ENCODE measurements at regions not wholly inside any gene's neighbourhood (a gene's known extent, or its start where the extent isn't known, plus 50 kb on each side); places are given as distances from the start of the nearest gene placed in this dataset.

DNA sequence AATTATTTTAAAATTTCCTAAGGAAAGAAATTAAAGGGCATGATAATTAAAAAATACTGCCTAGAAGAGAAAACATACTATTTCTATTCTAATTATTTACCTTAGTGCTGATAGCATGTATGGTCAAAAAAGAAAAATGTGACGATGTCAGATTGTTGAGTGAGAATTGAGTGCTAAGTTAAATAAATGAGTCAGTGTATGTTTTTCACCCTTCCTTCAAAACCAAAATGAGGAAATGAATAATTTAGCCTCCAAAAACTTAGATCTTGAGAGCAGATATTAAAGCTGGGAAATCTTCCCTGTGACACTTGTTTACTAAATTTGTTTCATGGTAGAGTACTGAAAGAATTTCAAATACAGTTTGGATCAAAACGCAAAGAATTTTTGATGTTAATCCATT, 58.6 kb upstream of the NYAP2 start:
- H3K27ac ChIP-seq: no peak overlapping the region
- no peak for TF ChIP-seq ZFX (IDR thresholded peaks at IDR 0.05; ENCODE audit: borderline replicate concordance)
- TF ChIP-seq, protein P1, sequence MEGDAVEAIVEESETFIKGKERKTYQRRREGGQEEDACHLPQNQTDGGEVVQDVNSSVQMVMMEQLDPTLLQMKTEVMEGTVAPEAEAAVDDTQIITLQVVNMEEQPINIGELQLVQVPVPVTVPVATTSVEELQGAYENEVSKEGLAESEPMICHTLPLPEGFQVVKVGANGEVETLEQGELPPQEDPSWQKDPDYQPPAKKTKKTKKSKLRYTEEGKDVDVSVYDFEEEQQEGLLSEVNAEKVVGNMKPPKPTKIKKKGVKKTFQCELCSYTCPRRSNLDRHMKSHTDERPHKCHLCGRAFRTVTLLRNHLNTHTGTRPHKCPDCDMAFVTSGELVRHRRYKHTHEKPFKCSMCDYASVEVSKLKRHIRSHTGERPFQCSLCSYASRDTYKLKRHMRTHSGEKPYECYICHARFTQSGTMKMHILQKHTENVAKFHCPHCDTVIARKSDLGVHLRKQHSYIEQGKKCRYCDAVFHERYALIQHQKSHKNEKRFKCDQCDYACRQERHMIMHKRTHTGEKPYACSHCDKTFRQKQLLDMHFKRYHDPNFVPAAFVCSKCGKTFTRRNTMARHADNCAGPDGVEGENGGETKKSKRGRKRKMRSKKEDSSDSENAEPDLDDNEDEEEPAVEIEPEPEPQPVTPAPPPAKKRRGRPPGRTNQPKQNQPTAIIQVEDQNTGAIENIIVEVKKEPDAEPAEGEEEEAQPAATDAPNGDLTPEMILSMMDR (IDR thresholded peaks at IDR 0.05): no peak

DNA sequence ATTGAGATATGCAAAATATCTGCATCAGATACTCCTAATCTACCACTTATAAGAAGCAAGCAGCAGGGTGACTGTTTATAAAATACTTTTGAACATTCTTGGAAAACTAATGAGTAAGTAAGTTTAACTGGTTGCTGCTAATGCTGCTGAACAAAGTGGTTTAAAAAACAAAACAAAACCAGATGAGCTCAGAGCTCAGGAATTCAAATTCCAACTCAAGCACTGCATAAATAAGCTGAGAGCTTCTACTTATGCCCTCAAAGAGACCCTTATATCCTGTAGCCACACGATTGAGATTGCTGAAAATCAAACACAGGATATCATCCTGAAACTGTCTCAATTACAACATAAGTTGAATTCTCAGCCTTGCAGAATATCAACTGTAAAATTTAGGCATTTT, 62.3 kb upstream of the NYAP2 start:
- TF ChIP-seq ZFX (IDR thresholded peaks at IDR 0.05; ENCODE audit: borderline replicate concordance): no peak
- TF ChIP-seq, protein P1 (IDR thresholded peaks at IDR 0.05): no peak
- no peak overlapping the region for H3K27ac ChIP-seq

DNA sequence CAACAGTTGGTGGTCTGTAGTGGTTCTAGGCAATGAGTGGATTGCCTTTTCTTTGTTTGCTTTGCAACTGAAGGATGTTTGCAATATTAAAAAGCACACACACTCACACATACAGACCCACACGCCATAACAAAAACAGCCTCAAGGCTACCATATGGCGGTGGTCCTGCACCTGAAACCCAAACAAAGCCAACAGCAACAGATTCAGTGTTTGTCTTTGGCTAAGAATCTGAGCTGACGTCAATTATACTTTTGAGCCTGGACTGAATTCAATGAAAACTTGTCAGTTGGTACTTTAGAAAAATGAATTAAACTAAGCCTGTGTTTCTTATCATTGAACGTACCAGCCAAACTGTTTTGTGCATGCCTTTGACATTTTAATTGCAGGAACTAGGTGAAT, 65.0 kb upstream of the NYAP2 start:
- no peak overlapping the region for H3K27ac ChIP-seq
- TF ChIP-seq, protein P1 (IDR thresholded peaks at IDR 0.05): no peak
- TF ChIP-seq ZFX (IDR thresholded peaks at IDR 0.05; ENCODE audit: borderline replicate concordance): no peak

DNA sequence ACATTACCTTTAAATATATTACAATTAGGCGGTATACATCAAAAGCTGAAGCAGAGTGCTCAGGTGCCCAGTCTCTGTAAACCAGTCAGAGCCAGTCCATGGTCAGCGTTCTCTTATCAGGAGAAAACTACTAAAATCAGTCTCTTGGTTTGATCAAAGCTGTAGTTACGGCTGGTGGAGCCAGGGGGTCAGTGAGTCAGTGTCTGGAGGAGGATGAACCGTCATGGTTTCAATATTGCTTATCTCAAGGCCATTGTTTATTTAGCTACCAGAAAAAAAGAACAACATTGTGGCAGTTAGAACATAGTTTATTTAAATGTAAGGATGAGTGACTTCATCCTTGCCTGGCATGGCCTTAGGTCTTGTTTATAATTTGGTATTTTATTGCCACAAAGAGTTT, 71.3 kb upstream of the NYAP2 start:
- no peak for TF ChIP-seq ZFX (IDR thresholded peaks at IDR 0.05; ENCODE audit: borderline replicate concordance)
- TF ChIP-seq, protein P1 (IDR thresholded peaks at IDR 0.05): no peak

DNA sequence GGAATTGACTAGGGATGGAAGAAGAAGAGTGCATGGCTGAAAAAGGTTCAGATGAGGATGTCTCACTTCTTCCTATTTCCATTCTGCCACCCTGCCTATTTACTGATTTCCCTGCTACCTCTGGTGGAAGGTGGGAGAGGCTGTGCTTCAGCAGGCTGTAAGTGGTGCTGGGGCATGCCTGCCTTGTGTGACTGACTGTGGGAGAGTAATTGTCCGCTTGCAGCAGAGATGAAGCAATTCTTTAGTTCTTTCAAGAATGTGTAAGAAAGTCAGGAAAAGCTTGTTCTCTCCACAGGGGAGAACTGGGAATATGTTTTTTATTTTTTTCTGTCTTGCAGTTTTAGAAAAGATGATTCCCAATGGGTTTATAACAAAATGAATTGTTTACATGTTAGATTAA, 72.5 kb upstream of the NYAP2 start:
- no peak overlapping the region for H3K27ac ChIP-seq
- TF ChIP-seq, protein P1 (IDR thresholded peaks at IDR 0.05): no peak
- no peak for TF ChIP-seq ZFX (IDR thresholded peaks at IDR 0.05; ENCODE audit: borderline replicate concordance)

More for the DNA sequence above, 71.3 kb upstream of the NYAP2 start:
- no peak overlapping the region for H3K27ac ChIP-seq

DNA sequence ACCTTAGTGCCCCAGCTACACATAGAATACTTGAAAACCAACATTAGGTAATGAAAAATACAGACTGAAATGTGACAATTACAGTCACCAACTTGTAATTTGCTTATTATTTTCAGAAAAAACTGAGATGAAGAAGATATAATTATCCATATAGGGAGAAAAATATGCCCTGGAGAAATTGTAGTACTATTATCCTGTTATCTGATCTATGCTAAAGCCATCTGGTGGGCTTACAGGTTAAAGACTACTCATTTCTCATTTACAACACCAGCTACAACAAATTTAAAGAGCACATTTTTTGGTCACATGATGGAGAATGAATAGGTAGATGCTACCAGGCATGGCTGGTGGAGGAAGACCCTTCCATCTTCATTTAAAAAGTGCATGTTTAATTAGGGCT, 79.6 kb upstream of the NYAP2 start:
- TF ChIP-seq, protein P1 (IDR thresholded peaks at IDR 0.05): no peak
- TF ChIP-seq ZFX (IDR thresholded peaks at IDR 0.05; ENCODE audit: borderline replicate concordance): no peak
- H3K27ac ChIP-seq: no peak overlapping the region

DNA sequence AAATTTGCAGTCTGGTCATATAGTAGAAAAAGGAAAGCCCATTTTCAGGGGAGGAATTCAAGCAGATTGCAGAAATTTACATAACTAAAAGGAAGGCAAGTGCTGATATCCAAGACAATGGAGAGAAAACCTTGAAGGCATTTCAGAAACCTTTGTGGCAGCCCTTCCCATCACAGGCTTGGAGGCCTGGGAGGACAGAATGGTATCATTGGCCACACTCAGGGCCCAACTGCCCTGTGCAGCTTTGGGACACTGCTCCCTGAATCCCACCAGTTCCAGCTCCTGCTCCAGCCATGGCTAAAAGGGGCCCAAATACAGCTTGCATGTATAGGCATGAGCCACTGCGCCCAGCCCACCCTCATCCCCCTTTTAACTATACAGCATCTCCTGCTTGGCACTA, 81.1 kb upstream of the NYAP2 start:
- TF ChIP-seq, protein P1 (IDR thresholded peaks at IDR 0.05): no peak
- no peak for TF ChIP-seq ZFX (IDR thresholded peaks at IDR 0.05; ENCODE audit: borderline replicate concordance)
- no peak overlapping the region for H3K27ac ChIP-seq

Data from 22Rv1 (cell line).